Epithelial cell of esophagus (primary cell): ENCODE measurements at regions not wholly inside any gene's neighbourhood (a gene's known extent, or its start where the extent isn't known, plus 50 kb on each side); places are given as distances from the start of the nearest gene placed in this dataset.

Source experiments
- DNase-seq: peaks from one replicate; pipeline ENCODE4 v3.0.0; 2010; ENCODE audit warnings: low read depth
- H3K4me3 ChIP-seq: 2 replicates; pipeline ENCODE4 v1.5.1; 2011; ENCODE audit warnings: mild to moderate bottlenecking, low read length, control low read depth
- TF ChIP-seq, protein P1 (sequence below): IDR thresholded peaks from 2 replicates; pipeline ENCODE4 v1.5.1; 2011; ENCODE audit warnings: low read depth, mild to moderate bottlenecking, low read length, control low read depth, inconsistent platforms; ENCODE audit not compliant: insufficient read depth; ENCODE audit errors: missing control alignments

GRCh38 chr21:23624281-23624680, 1983.0 kb downstream of the MRPL39 start:
- H3K4me3 ChIP-seq: no peak overlapping the region
- no peak for DNase-seq
- TF ChIP-seq, protein P1, sequence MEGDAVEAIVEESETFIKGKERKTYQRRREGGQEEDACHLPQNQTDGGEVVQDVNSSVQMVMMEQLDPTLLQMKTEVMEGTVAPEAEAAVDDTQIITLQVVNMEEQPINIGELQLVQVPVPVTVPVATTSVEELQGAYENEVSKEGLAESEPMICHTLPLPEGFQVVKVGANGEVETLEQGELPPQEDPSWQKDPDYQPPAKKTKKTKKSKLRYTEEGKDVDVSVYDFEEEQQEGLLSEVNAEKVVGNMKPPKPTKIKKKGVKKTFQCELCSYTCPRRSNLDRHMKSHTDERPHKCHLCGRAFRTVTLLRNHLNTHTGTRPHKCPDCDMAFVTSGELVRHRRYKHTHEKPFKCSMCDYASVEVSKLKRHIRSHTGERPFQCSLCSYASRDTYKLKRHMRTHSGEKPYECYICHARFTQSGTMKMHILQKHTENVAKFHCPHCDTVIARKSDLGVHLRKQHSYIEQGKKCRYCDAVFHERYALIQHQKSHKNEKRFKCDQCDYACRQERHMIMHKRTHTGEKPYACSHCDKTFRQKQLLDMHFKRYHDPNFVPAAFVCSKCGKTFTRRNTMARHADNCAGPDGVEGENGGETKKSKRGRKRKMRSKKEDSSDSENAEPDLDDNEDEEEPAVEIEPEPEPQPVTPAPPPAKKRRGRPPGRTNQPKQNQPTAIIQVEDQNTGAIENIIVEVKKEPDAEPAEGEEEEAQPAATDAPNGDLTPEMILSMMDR: no peak

DNA sequence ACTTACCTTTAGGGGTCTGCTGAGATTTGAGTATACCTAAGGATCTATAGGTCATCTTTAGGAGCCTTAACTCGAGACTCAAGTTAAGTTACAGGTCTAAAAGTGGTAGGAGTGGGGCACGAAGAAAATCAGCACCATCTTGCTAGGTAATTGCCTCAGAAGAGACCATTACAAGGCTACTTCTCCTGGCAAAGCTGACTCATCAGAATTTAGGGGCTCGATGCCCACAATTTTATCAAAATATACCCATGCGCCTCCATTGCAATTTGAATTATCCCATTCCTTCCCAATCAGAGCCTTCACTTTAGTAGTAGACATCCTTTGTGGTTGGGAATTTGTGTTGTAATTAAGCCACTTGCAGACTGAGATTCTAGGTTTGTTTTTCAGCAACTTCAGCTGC, 1994.3 kb downstream of the MRPL39 start:
- H3K4me3 ChIP-seq: no peak overlapping the region
- DNase-seq: no peak
- TF ChIP-seq, protein P1: no peak

DNA sequence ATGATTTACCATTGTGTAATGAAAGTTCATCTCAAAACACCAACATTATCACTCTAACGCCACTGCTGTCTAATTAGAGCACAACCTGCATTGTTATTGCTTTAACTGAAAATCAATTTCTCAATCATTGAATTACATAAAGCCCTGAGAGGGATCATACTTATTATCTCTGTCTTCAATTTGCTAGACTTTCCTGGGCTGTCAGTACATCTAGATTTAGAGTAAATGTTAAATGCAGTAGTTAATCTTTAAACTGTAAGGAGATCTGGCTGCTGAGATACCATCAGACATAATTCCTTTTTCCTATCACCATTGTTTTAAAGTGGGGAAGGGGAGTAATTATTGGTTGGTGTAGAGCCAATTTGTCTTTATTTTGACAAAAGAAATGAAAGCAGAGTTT, 1995.1 kb downstream of the MRPL39 start:
- no peak overlapping the region for H3K4me3 ChIP-seq
- TF ChIP-seq, protein P1: no peak
- no peak for DNase-seq

DNA sequence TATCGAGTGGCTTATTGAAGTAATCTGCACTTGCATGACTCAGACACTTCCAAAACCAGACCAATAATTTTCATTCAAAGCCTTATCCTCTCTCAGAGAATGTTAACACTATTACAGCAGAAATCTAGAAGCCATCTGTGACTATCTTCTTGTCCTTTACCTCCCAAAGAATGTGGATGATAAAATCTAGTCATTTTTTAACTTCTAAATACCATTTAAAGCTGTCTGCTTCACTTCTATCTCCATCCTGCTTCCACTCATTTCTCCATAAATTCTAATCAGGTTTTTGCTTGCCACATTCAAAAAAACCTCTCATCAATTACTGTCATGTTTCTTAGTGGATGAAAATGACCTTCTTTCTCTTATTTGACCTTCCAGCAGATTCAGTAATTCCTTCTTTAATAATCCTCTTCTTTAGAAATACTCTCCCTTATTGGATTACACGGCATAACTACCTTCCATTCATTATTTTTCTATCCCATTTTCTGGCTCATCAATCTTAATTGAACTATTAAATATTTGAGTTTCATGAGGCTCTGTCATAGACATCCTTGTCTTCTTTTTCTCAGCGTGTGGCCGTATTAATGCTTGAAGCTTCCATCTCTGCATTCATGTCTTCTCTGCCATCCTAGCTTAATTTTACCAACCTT, 1999.4 kb downstream of the MRPL39 start:
- H3K4me3 ChIP-seq: no peak overlapping the region
- TF ChIP-seq, protein P1: no peak
- no peak for DNase-seq

DNA sequence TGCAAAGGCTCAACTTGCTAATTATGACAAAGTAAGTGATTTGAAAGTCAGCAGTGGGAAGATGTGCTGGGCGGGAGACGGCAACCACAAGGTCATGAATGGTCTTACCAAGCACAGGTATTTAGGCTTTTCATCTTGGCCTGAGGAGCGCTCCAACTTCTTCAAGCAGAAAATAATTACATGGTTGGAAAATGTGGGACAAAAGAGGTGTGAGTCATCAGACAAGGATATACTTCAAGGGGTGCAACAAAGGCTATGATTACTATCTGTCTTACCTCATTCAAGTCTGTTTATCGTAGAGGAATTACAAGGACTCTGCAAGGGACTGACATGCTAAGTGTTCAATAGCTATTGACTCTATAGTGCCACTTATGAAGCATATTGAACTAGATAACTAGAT, 2005.7 kb downstream of the MRPL39 start:
- no peak for DNase-seq
- TF ChIP-seq, protein P1: no peak
- no peak overlapping the region for H3K4me3 ChIP-seq

DNA sequence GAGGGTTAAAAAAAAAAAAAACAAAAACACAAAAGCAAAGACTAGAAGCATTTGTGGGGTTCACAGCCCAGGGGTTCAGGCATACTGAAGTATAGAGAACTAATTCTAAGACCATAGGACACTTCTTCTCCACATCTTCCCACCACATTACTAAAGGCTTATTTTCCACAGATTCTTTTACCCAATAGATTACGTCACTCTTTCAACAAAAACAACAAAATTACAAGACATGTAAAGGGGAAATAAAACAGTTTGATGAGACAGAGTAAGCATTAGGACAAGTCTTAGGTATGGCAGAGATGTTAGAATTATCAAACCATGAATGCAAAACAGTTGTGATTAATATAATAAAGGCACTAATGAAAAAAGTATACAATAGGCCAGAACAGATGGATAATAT, 2013.7 kb downstream of the MRPL39 start:
- TF ChIP-seq, protein P1: no peak
- DNase-seq: no peak

DNA sequence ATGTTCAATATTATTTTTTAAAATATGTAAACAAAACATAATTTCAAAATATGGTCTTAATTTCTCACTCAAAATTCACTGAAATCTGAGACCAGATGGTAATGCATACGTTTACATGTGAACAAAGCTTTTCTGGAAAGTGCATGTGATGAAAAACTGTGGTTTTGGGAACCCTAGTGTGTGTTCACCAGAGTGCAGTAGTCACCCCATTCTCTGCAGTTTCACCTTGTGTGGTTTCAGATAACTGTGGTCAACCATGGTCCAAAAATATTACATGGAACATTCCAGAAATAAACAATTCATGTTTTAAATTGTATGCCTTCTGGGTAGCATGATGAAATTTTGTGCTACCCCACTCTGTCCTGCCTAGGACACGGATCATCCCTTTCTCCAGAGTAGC, 2021.9 kb downstream of the MRPL39 start:
- DNase-seq: no peak
- TF ChIP-seq, protein P1: no peak
- no peak overlapping the region for H3K4me3 ChIP-seq

More for the DNA sequence above, 2013.7 kb downstream of the MRPL39 start:
- no peak overlapping the region for H3K4me3 ChIP-seq
